ENCODE measurements at regions not wholly inside any gene's neighbourhood (a gene's known extent, or its start where the extent isn't known, plus 50 kb on each side); places are given as distances from the start of the nearest gene placed in this dataset.

- TF ChIP-seq EZH2 (IDR thresholded peaks at IDR 0.05; ENCODE audit: borderline replicate concordance, low read length) = no peak
- TF ChIP-seq, protein P1, sequence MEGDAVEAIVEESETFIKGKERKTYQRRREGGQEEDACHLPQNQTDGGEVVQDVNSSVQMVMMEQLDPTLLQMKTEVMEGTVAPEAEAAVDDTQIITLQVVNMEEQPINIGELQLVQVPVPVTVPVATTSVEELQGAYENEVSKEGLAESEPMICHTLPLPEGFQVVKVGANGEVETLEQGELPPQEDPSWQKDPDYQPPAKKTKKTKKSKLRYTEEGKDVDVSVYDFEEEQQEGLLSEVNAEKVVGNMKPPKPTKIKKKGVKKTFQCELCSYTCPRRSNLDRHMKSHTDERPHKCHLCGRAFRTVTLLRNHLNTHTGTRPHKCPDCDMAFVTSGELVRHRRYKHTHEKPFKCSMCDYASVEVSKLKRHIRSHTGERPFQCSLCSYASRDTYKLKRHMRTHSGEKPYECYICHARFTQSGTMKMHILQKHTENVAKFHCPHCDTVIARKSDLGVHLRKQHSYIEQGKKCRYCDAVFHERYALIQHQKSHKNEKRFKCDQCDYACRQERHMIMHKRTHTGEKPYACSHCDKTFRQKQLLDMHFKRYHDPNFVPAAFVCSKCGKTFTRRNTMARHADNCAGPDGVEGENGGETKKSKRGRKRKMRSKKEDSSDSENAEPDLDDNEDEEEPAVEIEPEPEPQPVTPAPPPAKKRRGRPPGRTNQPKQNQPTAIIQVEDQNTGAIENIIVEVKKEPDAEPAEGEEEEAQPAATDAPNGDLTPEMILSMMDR (IDR thresholded peaks at IDR 0.05; ENCODE audit: low read length) = no peak
Measured at GRCh38 chr18:55839343-55839742, 251.4 kb upstream of the TCF4 start.

Data from OCI-LY1 (cell line).